ENCODE measurements at regions not wholly inside any gene's neighbourhood (a gene's known extent, or its start where the extent isn't known, plus 50 kb on each side); places are given as distances from the start of the nearest gene placed in this dataset.

GRCh38 chr2:236972491-236973342 lies 113.0 kb upstream of the COPS8 start:
- DNase-seq (ENCODE audit: low read depth in 2 of 2): no peak

- no peak for DNase-seq (ENCODE audit: low read depth in 2 of 2)
These were observed 112.2 kb upstream of the COPS8 start for GRCh38 chr2:236973343-236973980.

- DNase-seq (ENCODE audit: low read depth in 2 of 2): no peak
These were observed 111.5 kb upstream of the COPS8 start for GRCh38 chr2:236974148-236974547.

GRCh38 chr2:236974752-236975151 lies 110.9 kb upstream of the COPS8 start:
- no peak for DNase-seq (ENCODE audit: low read depth in 2 of 2)

GRCh38 chr2:236975766-236976165 lies 109.9 kb upstream of the COPS8 start:
- DNase-seq (ENCODE audit: low read depth in 2 of 2): no peak

GRCh38 chr2:236976266-236977062 lies 109.2 kb upstream of the COPS8 start:
- no peak for DNase-seq (ENCODE audit: low read depth in 2 of 2)

GRCh38 chr2:236977063-236977851 lies 108.4 kb upstream of the COPS8 start:
- no peak for DNase-seq (ENCODE audit: low read depth in 2 of 2)

- no peak for DNase-seq (ENCODE audit: low read depth in 2 of 2)
These were observed 107.8 kb upstream of the COPS8 start for GRCh38 chr2:236977852-236978398.

GRCh38 chr2:236979664-236980063 lies 106.0 kb upstream of the COPS8 start:
- DNase-seq (ENCODE audit: low read depth in 2 of 2): no peak

GRCh38 chr2:236980961-236981360 lies 104.7 kb upstream of the COPS8 start:
- no peak for DNase-seq (ENCODE audit: low read depth in 2 of 2)

- no peak for DNase-seq (ENCODE audit: low read depth in 2 of 2)
These were observed 103.8 kb upstream of the COPS8 start for GRCh38 chr2:236981701-236982485.

- no peak for DNase-seq (ENCODE audit: low read depth in 2 of 2)
These were observed 102.8 kb upstream of the COPS8 start for GRCh38 chr2:236982693-236983455.

- DNase-seq (ENCODE audit: low read depth in 2 of 2): no peak
These were observed 101.6 kb upstream of the COPS8 start for GRCh38 chr2:236984046-236984445.

- no peak for DNase-seq (ENCODE audit: low read depth in 2 of 2)
These were observed 99.8 kb upstream of the COPS8 start for GRCh38 chr2:236985761-236986339.

- DNase-seq (ENCODE audit: low read depth in 2 of 2): no peak
These were observed 99.0 kb upstream of the COPS8 start for GRCh38 chr2:236986524-236987330.

GRCh38 chr2:236988216-236988615 lies 97.5 kb upstream of the COPS8 start:
- DNase-seq (ENCODE audit: low read depth in 2 of 2): no peak

- DNase-seq (ENCODE audit: low read depth in 2 of 2): no peak
These were observed 96.7 kb upstream of the COPS8 start for GRCh38 chr2:236988690-236989624.

Measured in stimulated activated CD8-positive, alpha-beta memory T cell treated with anti-CD3 and anti-CD28 coated beads, Interleukin-7, amount 100 ng/mL, for 4 hours (primary cell).